ENCODE measurements at regions not wholly inside any gene's neighbourhood (a gene's known extent, or its start where the extent isn't known, plus 50 kb on each side); places are given as distances from the start of the nearest gene placed in this dataset.
"Not testable (repeated sequence)": the region's sequence is repeated elsewhere in the genome, so short reads cannot be mapped to it uniquely, and the experiment has no call there.

GRCh38 chr3:71962561-71963240, 177.8 kb upstream of the PROK2 start:
- no peak for DNase-seq

DNA sequence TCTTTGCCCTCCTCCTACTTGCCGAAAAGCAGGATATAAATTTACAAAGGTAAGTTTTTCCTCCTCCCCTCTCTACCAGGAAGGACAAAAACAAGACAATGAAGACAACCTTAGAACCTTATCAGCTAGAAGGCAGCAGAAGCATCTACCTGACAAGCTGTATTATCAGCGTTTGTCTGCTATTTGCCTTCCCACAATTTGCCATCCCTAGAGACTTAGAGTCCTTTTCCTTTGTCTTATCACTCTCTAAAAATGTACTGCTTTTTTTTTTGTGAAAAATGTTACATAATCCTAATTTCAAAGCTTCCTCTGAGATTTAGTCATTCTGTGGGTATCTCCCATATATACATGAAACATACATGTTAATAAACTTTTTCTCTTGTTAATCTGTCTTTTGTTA, 176.9 kb upstream of the PROK2 start:
- no peak for DNase-seq

- DNase-seq: no peak
Measured at GRCh38 chr3:71961378-71961777, 176.4 kb upstream of the PROK2 start.

GRCh38 chr3:71958533-71958932, 173.6 kb upstream of the PROK2 start:
- DNase-seq: no peak

DNA sequence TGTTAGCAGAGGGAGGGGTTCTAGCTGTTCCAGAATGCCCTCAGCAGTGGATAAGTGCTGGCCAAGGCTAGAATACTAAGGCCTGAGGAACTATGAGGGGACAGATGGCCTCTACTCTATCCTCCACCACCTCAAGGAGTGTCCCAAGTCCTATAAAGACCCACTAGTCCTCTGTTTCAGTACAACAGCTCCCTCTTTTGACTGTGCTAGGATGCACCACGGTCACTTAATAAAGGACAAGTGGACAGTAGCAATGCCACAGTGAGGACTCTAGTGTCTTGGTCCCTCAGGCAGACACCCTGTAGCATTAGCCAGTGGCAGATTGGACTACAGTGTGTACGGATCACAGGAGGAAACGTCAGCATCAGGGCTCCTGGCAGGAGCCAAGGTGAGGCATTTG, 171.8 kb upstream of the PROK2 start:
- no peak for DNase-seq

DNA sequence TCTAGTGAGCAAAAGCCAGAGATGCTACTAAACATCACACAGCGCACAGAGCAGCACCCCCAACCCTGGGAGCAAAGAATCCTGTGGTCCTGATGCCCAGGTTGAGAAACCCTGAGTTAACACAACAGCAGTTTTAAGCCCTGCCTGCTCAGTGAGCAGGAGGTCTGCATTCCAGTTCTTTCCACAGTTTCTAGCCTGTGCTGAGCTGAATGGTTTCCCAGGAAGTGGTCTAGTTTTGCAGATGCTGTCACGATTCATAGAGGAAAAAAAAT, 171.1 kb upstream of the PROK2 start:
- no peak for DNase-seq

DNA sequence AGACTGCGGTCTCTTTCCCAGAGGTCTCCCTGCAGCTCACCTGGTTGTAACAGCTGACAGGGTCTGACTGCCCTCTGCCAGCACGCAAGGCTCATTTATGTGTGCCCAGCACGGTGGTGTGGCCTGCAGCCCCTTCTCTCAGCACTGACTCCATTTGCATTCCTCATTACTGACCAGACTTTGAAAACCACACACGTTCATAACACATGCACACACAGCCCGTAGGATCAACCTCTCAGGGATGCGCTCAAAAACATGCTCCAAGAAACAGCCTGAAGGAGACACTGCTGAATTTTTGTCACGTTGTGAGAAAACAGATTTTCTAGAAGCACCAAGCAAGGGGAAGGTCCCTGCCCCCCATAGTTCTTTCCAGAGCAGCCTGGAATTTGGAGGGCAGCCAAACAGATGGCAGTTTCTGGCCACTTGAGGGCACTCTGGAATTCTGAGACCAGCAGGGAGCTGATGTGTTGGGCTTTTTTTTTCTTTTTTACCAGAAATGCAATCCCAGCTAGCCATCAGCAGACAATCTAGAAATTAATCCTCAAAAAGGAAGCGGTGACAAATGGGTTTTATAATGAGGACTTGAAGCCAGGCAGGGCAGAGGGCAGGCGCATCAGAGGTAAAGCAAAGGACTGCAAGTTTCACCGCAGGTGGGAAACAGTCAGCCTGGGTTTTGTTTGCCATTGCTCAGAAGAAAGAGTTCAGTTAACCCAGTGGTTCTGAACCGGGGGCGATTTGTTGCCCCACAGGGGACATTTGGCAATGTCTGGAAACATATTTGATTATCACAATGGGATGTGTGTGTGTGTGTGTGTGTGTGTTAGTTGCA, 170.5 kb upstream of the PROK2 start:
- DNase-seq: peak; percentile 30

DNA sequence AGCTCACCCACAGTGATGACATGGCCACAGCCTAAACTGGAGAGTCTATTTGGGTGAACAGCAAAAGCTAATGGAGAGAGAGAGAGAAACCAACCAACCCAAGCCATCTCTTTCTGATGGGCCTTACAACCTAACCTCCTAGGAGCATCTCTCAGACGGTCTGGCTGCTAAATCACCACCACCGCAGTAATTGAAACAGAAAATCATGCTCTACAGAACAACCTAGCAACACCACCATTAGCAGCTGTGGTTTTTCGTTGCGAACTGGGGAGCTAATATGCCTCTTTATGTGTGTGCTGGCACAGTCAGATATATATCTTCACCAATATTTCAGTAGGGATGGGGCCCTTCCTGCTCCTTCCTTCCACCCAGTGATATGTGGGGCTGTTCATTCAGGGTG, 166.9 kb upstream of the PROK2 start:
- no peak for DNase-seq

DNA sequence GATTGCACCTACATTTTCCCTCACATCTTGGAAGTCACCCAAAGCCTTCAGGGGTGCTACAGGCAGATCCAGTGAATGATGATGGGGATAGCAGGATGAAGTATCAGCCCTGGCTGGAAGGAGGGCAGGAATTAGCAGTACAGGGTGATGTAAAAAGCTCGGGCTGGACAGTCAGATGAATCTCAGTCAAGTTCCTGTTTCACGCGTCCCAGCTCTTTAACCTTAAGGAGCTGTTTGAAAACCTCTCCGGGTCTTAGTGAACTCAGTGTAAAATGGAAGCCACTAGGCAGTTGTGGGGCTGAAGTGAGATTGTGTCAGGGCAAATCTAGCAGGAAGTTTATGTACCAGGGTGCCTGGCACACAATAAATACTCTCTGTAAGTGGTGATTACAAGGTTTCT, 166.4 kb upstream of the PROK2 start:
- no peak for DNase-seq

DNA sequence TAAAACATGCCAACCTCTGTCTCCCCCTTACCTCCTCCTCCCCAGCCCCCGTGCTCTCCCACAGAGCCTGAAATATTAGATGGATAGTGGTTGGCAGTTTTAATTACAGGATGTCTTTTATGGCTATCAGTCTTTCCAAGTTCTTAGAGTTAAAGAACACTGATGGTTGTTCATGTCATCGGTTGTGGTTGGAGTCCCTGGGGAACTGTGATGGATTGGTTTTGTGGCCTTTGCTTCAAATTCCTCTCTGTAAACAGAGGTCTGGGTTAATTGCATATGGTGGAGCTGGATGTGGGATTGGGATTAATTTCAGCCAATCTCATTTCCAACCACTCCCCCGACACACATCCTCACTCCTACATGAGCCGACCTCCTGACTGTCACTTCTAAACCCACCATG, 164.5 kb upstream of the PROK2 start:
- DNase-seq: no peak

DNA sequence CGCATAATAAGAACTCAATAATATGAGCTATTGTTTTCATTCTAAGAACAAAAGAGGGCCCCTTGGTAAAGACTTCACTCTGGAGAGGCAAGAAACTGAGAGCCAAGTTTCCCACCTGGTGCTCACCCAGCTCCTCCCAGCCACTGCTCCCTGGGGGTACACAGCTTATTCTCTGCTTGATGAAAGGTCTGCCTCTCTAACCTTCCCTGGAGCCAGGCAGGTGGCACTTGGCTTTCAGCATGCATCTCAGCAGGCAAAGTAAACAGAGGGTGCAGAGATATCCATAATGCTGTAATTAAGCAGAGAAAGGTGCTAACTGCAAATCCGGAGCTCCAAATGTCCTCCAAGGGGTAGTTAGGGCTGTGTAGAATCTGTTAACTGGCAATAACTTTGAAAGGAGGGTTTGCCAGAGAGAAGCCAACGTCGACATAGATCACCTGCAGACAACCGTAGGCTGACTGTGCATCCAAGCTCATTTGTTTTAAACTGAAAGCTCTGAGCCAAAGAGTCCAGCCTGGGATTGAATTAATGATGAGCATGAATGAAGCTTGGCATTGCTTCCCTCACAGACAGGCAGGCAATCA, 159.6 kb upstream of the PROK2 start:
- no peak for DNase-seq

- DNase-seq: no peak
Measured at GRCh38 chr3:71942432-71943187, 157.7 kb upstream of the PROK2 start.

- DNase-seq: no peak
Measured at GRCh38 chr3:71940486-71940885, 155.5 kb upstream of the PROK2 start.

GRCh38 chr3:71938081-71938480, 153.1 kb upstream of the PROK2 start:
- DNase-seq: not testable (repeated sequence)

DNA sequence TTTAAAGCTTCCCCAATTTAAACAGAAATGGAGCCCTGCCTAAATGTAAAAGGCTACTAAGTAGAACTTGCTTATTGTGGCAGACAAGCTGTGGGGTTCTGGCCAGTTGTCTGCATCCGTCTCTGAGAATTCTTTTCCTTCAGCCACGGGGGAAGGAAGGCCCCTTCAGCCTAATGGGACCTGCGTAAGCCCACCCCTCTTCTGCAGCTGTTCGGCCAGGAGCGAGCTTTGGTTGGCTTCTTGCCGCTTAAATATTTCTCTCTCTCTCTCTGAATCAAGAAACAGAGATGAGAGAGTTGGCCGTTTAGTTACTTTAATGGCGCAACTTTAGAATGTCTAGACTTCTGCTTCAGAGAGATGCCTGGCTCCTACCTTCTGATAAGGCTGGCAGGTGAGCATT, 151.7 kb upstream of the PROK2 start:
- DNase-seq: no peak

DNA sequence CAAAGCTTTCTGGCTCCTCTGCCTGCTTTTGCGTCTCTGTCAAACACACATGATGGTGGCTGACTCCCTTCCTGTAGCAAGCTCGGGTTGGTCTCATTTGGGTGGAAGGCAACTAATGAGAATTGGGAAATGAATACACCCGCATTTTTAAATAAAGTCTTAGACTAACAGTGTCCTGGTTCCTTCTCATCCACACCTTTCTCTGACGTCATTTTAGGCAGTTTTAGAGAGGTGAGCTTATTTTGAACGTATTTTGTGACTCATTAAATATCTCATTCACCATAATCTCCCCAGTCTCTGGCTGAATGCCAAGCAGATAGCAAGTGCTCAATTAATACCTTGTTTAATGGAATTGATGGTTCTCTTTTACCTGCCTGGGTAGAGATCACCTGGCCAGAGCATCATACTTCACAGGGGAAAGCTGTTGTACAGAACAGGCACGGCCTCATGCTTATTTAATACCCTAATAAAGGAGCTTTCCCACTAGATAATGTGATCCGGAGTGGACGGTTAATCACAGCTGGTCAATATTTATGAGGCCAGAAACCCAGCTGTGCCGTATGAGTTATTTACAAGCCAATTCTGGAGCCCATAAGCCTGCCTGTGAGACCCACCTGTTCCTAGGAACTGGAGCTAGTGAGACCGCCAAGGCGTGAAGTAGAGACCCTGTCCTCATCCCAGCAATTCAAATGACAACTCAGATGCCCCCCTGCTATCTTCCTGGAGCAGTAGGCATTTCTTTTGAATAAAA, 149.7 kb upstream of the PROK2 start:
- no peak for DNase-seq

DNA sequence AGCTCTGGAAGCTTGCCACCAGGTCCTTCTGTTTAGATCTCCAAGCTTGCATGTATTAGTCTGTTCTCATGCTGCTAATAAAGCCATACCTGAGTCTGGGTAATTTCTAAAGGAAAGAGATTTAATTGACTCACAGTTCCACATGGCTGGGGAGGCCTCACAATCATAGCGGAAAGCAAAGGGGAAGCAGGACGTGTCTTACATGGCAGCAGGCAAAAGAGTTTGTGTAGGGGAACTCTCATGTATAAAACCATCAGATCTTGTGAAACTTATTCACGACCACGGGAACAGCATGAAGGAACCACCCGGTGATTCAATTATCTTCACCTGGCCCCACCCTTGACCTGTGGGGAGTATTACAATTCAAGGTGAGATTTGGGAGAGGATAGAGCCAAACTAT, 147.0 kb upstream of the PROK2 start:
- no peak for DNase-seq

GRCh38 chr3:71930056-71930991, 145.4 kb upstream of the PROK2 start:
- DNase-seq: no peak

GRCh38 chr3:71928212-71928611, 143.3 kb upstream of the PROK2 start:
- no peak for DNase-seq

DNA sequence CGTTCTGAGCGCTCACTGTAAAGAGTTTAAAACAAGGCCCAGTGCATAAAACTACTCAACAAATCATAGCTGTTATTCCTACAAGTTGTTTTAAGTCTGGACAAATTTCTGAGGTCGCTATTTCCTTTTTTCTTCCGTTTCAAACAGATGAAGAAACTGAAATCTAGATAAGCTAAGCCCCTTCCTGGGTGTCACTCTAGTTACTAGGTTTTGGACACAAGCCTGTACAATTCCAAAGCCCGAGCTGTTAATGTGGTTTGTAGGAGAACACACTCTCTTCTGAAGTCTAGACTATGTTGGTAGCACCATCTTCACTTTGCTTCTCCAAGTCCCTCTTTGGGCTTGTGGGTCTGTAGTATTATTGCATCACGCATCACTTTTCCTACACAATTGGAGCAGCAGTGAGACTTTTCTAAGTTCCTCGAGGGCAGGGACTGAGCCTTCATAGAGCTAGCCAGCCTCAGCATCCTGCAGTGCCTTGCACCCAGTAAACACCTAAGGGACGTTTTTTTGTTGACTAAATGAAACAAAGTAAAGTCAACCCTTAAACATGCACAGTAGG, 142.6 kb upstream of the PROK2 start:
- DNase-seq: no peak

DNA sequence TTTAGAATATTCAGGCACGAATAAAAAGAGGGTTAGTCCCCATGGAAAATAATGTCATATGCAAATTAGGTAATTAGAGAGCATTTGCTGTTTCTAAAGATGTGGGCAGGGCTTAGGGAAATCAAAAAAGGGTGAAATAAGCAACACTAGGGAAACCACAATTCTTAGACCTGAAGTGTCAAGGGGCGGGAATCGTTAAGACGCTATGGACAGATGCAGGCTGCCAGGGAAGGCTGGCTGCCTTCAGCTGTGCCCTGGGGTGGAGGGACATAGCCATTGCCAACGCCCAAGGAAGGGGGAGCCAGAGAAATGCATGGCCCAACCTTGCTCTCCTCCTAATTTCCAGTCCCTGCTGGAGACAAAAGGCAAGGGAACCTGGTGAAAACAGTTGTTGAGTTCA, 141.7 kb upstream of the PROK2 start:
- no peak for DNase-seq

DNA sequence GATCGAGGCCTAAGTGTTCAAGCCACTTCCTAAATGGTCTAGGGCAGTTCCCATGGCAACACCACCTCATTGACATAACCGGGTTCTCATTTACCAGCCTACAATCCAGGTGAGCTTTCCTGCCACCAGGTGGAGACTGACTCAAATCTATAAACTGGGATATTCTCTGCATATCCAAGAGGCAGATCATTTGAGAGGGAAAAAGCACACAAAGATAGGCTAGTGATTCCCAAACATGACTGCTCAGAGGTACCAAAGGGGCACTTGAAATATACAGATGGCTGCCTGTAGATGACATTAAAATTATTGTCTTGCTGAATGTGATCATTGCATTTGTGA, 141.3 kb upstream of the PROK2 start:
- DNase-seq: peak; percentile 29
